Neural progenitor cell (in vitro differentiated cells): ENCODE measurements at regions not wholly inside any gene's neighbourhood (a gene's known extent, or its start where the extent isn't known, plus 50 kb on each side); places are given as distances from the start of the nearest gene placed in this dataset.

Source experiments
- CTCF ChIP-seq: fragments of 200-600 bp; sonication (generic); IDR thresholded peaks from 2 replicates; pipeline ENCODE4 v1.5.1; 2017; ENCODE audit warnings: antibody characterized with exemption, mild to moderate bottlenecking
- EZH2 ChIP-seq: fragments of 200-600 bp; sonication (generic); IDR thresholded peaks from 2 replicates; pipeline ENCODE4 v1.6.1; 2017; ENCODE audit warnings: antibody characterized with exemption, mild to moderate bottlenecking, moderate library complexity

GRCh38 chr14:42224053-42224888 lies 617.6 kb downstream of the LRFN5 start:
- peak; percentile 96 for TF ChIP-seq CTCF
- TF ChIP-seq EZH2, result no peak
